ENCODE measurements at regions not wholly inside any gene's neighbourhood (a gene's known extent, or its start where the extent isn't known, plus 50 kb on each side); places are given as distances from the start of the nearest gene placed in this dataset.

DNA sequence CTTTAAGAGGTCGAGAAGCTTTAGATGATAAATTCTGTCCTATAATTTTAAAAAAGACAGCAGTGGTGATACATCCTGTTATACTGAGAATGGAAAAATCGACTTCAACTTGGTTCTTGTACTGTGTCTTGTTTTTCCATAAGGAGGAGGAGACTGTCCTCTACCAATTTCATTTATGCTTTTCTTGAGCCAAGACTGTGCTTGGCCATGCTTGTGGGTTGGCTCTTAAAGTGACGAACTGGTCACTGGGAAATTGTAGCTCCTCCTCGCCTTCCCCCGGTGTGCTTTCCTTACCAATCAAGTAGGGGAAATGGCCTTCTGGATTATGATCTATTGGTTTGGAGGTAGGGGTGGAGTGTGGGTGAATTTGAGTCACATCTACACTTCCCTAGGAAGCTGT, 67.1 kb upstream of the HSPB3 start:
- peak; percentile 23 for FAIRE-seq
- H3K4me3 ChIP-seq: no peak overlapping the region
- peak overlapping the region; percentile 19; the same call in 2 of the 3 replicates for H3K27ac ChIP-seq (ENCODE audit: extremely low read depth, low read depth, low read length)
- H3K79me2 ChIP-seq (ENCODE audit: control insufficient read depth, insufficient read depth, low read length): peaks cover 82% of the 10 kb centered on the region
- ChIA-PET POLR2A (interaction anchor here (0.6 to 0.9 kb wide), 3 partner anchors 75 to 78 kb away, joined by 3 to 5 read pairs (median 4); partner anchors contain the start of gene ARL15), CTCF (ENCODE audit: low intra/inter-chr PET ratio) (no interaction called here)
- H3K9me3 ChIP-seq (replicated peaks; ENCODE audit: control insufficient read depth, insufficient read depth, low read depth, low read length): no peaks in the 10 kb centered on the region
- in situ Hi-C loops (cut with MboI) (no loop called here), intact Hi-C loops (cut with micrococcal nuclease) (no loop called here)
- no peak overlapping the region for H3K4me2 ChIP-seq (ENCODE audit: insufficient read depth, low read length)
- TF ChIP-seq HDAC8 (tag; IDR thresholded peaks at IDR 0.05) (no peak), ZNF696 (CRISPR knock-in tag; conservative IDR thresholded peaks at IDR 0.05) (no peak), NONO (IDR thresholded peaks at IDR 0.05; ENCODE audit: low read depth in 2 of 2, low read length in 1 of 2) (no peak)
- TF ChIP-seq, protein P1, sequence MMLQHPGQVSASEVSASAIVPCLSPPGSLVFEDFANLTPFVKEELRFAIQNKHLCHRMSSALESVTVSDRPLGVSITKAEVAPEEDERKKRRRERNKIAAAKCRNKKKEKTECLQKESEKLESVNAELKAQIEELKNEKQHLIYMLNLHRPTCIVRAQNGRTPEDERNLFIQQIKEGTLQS (IDR thresholded peaks at IDR 0.05): no peak
- TF ChIP-seq, protein P1 (CRISPR knock-in tag; conservative IDR thresholded peaks at IDR 0.05): no peak
- TF ChIP-seq, protein P2, sequence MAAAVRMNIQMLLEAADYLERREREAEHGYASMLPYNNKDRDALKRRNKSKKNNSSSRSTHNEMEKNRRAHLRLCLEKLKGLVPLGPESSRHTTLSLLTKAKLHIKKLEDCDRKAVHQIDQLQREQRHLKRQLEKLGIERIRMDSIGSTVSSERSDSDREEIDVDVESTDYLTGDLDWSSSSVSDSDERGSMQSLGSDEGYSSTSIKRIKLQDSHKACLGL (CRISPR knock-in tag; IDR thresholded peaks at IDR 0.05; ENCODE audit: borderline replicate concordance, poor library complexity, severe bottlenecking): no peak
- peak in 1 of 4 experiments; percentile 28 for DNase-seq (ENCODE audit: extremely low read depth in 1 of 4, low spot score in 3 of 4)
- ATAC-seq: no peak
- 74% methylated on average over 5 of the region's 5 CpGs for WGBS (ENCODE audit: insufficient coverage, low coverage, missing lambda C conversion rate)
- peaks cover 0 to 55% of the 10 kb centered on the region in 2 experiments; a peak in 4 of 5 replicates for H3K4me1 ChIP-seq (replicated peaks in 1 of 2; ENCODE audit: control insufficient read depth in 2 of 2, insufficient read depth in 2 of 2, low read length in 2 of 2)
- H4K20me1 ChIP-seq (replicated peaks; ENCODE audit: control insufficient read depth, insufficient read depth, low read length): no peaks in the 10 kb centered on the region
- H2AFZ ChIP-seq (ENCODE audit: low read depth, low read length): no peak overlapping the region
- peaks cover 30% of the 10 kb centered on the region for H3K36me3 ChIP-seq (ENCODE audit: control insufficient read depth, insufficient read depth, low read length)
- no peak overlapping the region for H3K9ac ChIP-seq (ENCODE audit: insufficient read depth in 1 of 2, low read depth in 2 of 2, low read length in 2 of 2)
- BruUV-seq (replicated peaks): no TSS peak
- H3K27me3 ChIP-seq (ENCODE audit: control insufficient read depth in 2 of 2, insufficient read depth in 2 of 2, low read length in 2 of 2): no peaks in the 10 kb centered on the region
- H3K9me1 ChIP-seq (ENCODE audit: control insufficient read depth, insufficient read depth, low read length): no peaks in the 10 kb centered on the region
